WTC11 (cell line): ENCODE measurements at regions not wholly inside any gene's neighbourhood (a gene's known extent, or its start where the extent isn't known, plus 50 kb on each side); places are given as distances from the start of the nearest gene placed in this dataset.

Source experiments
- ATAC-seq: fragments of 200-7000 bp; cut with Tn5 transposase; 2 replicates; pipeline ENCODE4 v1.10.0; 2021; ENCODE audit warnings: mild to moderate bottlenecking, moderate library complexity
- CTCF ChIA-PET: fragments of 300-600 bp; sonication (Branson Sonifier 250); formaldehyde crosslinking; loops from one replicate; lab custom pipeline; 2021; ENCODE audit warnings: antibody characterized with exemption; lab: Charles Lee
- POLR2A ChIA-PET: fragments of 350-600 bp; sonication (Branson Sonifier 250); formaldehyde crosslinking; loops from one replicate; lab custom pipeline; 2021; ENCODE audit warnings: antibody characterized with exemption; lab: Charles Lee
- DNase-seq: peaks from one replicate; pipeline ENCODE4 v3.0.0; 2021; ENCODE audit warnings: low spot score
- H3K27ac Mint-ChIP-seq: 2 replicates; pipeline ENCODE4 v1.8.0; 2021; ENCODE audit warnings: mixed read lengths
- H3K27me3 Mint-ChIP-seq: 2 replicates; pipeline ENCODE4 v1.8.0; 2021; ENCODE audit warnings: low read depth, mild to moderate bottlenecking, moderate library complexity, mixed read lengths
- H3K36me3 Mint-ChIP-seq: 2 replicates; pipeline ENCODE4 v1.8.0; 2021; ENCODE audit warnings: mixed read lengths
- H3K4me1 Mint-ChIP-seq: 2 replicates; pipeline ENCODE4 v1.8.0; 2022; ENCODE audit warnings: mixed read lengths
- H3K4me3 Mint-ChIP-seq: 2 replicates; pipeline ENCODE4 v1.8.0; 2021; ENCODE audit warnings: mild to moderate bottlenecking, moderate library complexity, mixed read lengths
- H3K9me3 Mint-ChIP-seq: 2 replicates; pipeline ENCODE4 v1.8.0; 2021; ENCODE audit warnings: mixed read lengths
- ESRRA ChIP-seq: sonication (generic); formaldehyde crosslinking; IDR thresholded peaks from 2 replicates; pipeline ENCODE4 v1.8.1; 2022; ENCODE audit warnings: mild to moderate bottlenecking, missing genetic modification reagents, borderline replicate concordance
- ETV6 ChIP-seq: sonication (generic); formaldehyde crosslinking; IDR thresholded peaks from 2 replicates; pipeline ENCODE4 v1.8.1; 2022; ENCODE audit warnings: mild to moderate bottlenecking, missing genetic modification reagents
- FOXP1 ChIP-seq: sonication (generic); formaldehyde crosslinking; IDR thresholded peaks from 2 replicates; pipeline ENCODE4 v1.8.0; 2022; ENCODE audit warnings: missing genetic modification reagents, mild to moderate bottlenecking, moderate library complexity, borderline replicate concordance
- JAZF1 ChIP-seq: fragments of 250-450 bp; sonication (Bioruptor Pico); IDR thresholded peaks from 2 replicates; pipeline ENCODE4 v1.9.0; 2021; ENCODE audit warnings: moderate library complexity, mild to moderate bottlenecking, inconsistent platforms
- MXD4 ChIP-seq: fragments of 250-450 bp; sonication (Bioruptor Pico); IDR thresholded peaks from 2 replicates; pipeline ENCODE4 v1.8.0; 2021; ENCODE audit warnings: mild to moderate bottlenecking, moderate library complexity, borderline replicate concordance
- TEAD4 ChIP-seq: sonication (generic); formaldehyde crosslinking; IDR thresholded peaks from 2 replicates; pipeline ENCODE4 v1.8.0; 2022; ENCODE audit warnings: mild to moderate bottlenecking, missing genetic modification reagents
- ZBTB21 ChIP-seq: sonication (generic); formaldehyde crosslinking; IDR thresholded peaks from 2 replicates; pipeline ENCODE4 v1.8.1; 2023; ENCODE audit warnings: mild to moderate bottlenecking, missing genetic modification reagents, borderline replicate concordance
- ZBTB43 ChIP-seq: sonication (generic); formaldehyde crosslinking; IDR thresholded peaks from 2 replicates; pipeline ENCODE4 v1.8.1; 2023; ENCODE audit warnings: mild to moderate bottlenecking, missing genetic modification reagents
- ZNF138 ChIP-seq: sonication (generic); formaldehyde crosslinking; conservative IDR thresholded peaks from 2 replicates; pipeline ENCODE4 v1.8.1; 2022; ENCODE audit warnings: mild to moderate bottlenecking, moderate library complexity, missing genetic modification reagents
- ZNF232 ChIP-seq: sonication (generic); formaldehyde crosslinking; IDR thresholded peaks from 2 replicates; pipeline ENCODE4 v1.8.0; 2022; ENCODE audit warnings: mild to moderate bottlenecking, missing genetic modification reagents
- ZNF416 ChIP-seq: fragments of 250-450 bp; sonication (Bioruptor Pico); IDR thresholded peaks from 2 replicates; pipeline ENCODE4 v1.9.0; 2021; ENCODE audit warnings: mild to moderate bottlenecking, inconsistent platforms
- TF ChIP-seq, protein P1 (sequence below): sonication (generic); formaldehyde crosslinking; IDR thresholded peaks from 2 replicates; pipeline ENCODE4 v1.8.1; 2022; ENCODE audit warnings: low read depth, missing genetic modification reagents, borderline replicate concordance
- TF ChIP-seq, protein P2 (sequence below): sonication (generic); formaldehyde crosslinking; IDR thresholded peaks from 2 replicates; pipeline ENCODE4 v1.8.1; 2022; ENCODE audit warnings: low read depth, mild to moderate bottlenecking, moderate library complexity, missing genetic modification reagents, borderline replicate concordance
- TF ChIP-seq, protein P3 (sequence below): sonication (generic); formaldehyde crosslinking; IDR thresholded peaks from 2 replicates; pipeline ENCODE4 v1.8.1; 2023; ENCODE audit warnings: mild to moderate bottlenecking, missing genetic modification reagents
- TF ChIP-seq, protein P4 (sequence below): fragments of 250-450 bp; sonication (Bioruptor Pico); conservative IDR thresholded peaks from 2 replicates; pipeline ENCODE4 v1.9.0; 2021; ENCODE audit warnings: mild to moderate bottlenecking

- TF ChIP-seq MXD4 (CRISPR knock-in tag), result no peak
- no peak for TF ChIP-seq JAZF1 (CRISPR knock-in tag)
Observed at GRCh38 chr13:105974380-105974779, 561.1 kb downstream of the EFNB2 start (continued).

DNA sequence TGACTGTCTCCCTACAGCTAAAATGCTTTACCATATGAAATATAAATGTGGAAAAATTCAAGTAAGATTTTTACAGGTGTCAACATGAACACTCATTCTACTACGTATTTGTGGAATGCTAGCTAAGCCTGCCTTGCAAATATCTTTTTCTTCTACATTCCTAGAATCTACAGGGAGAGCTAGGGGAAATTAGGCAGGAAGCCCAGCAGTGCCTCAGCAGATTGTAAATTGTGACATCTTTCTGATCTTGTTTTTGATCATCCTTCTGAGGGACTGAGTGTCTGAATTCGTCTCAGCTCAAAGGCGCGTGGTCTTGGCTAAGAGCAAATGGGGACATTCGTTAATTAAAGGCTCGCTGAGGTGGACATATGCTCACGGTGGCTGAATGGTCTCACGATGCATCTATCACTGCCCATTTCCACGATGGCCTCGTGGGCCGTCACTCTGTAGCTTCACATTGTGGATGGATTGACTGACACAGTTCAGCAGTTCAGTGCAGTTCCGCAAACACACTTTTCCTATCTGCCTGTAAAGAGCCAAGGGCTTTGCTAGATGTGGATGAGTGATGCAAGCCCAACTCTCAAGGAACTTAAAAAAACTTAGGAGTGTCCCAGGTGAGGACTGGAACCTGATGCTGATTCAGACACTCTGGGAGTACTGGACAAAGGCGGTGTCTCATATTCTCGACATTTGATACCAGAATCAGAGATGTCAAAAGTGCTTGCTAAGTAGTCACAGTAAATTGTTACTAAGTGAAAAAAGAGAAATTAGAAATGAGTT lies 562.5 kb downstream of the EFNB2 start:
- ChIA-PET CTCF (interaction anchor here (0.6 to 1.0 kb wide), 2 partner anchors 9 to 32 kb away, joined by 3 to 4 read pairs; no protein-coding TSS in a partner anchor), POLR2A (no interaction called here)
- peaks cover 14% of the 10 kb centered on the region for H3K9me3 Mint-ChIP-seq
- H3K4me3 Mint-ChIP-seq, result no peak overlapping the region
- H3K27ac Mint-ChIP-seq, result peak overlapping the region; percentile 44; the same call in 1 of the 2 replicates
- no peak for ATAC-seq
- H3K27me3 Mint-ChIP-seq, result no peaks in the 10 kb centered on the region; the same call in 1 of the 2 replicates
- peaks cover 35% of the 10 kb centered on the region for H3K4me1 Mint-ChIP-seq
- no peak for DNase-seq
- TF ChIP-seq ZBTB43 (CRISPR knock-in tag), result no peak
- TF ChIP-seq, protein P1, sequence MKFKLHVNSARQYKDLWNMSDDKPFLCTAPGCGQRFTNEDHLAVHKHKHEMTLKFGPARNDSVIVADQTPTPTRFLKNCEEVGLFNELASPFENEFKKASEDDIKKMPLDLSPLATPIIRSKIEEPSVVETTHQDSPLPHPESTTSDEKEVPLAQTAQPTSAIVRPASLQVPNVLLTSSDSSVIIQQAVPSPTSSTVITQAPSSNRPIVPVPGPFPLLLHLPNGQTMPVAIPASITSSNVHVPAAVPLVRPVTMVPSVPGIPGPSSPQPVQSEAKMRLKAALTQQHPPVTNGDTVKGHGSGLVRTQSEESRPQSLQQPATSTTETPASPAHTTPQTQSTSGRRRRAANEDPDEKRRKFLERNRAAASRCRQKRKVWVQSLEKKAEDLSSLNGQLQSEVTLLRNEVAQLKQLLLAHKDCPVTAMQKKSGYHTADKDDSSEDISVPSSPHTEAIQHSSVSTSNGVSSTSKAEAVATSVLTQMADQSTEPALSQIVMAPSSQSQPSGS (CRISPR knock-in tag), result no peak
- TF ChIP-seq ZNF416 (CRISPR knock-in tag), result no peak
- TF ChIP-seq TEAD4, result no peak
- TF ChIP-seq, protein P2, sequence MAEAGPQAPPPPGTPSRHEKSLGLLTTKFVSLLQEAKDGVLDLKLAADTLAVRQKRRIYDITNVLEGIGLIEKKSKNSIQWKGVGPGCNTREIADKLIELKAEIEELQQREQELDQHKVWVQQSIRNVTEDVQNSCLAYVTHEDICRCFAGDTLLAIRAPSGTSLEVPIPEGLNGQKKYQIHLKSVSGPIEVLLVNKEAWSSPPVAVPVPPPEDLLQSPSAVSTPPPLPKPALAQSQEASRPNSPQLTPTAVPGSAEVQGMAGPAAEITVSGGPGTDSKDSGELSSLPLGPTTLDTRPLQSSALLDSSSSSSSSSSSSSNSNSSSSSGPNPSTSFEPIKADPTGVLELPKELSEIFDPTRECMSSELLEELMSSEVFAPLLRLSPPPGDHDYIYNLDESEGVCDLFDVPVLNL, result no peak
- no peak for TF ChIP-seq ZNF138 (CRISPR knock-in tag)
- TF ChIP-seq ZNF232 (CRISPR knock-in tag), result no peak
- peaks cover 3% of the 10 kb centered on the region; the same call in 1 of the 2 replicates for H3K36me3 Mint-ChIP-seq

- Mint-ChIP-seq H3K27ac (peak overlapping the region; percentile 63), H3K27me3 (no peaks in the 10 kb centered on the region; the same call in 1 of the 2 replicates), H3K36me3 (peaks cover under 1% of the 10 kb centered on the region; the same call in 1 of the 2 replicates), H3K4me1 (peaks cover 35% of the 10 kb centered on the region), H3K4me3 (no peak overlapping the region), H3K9me3 (peaks cover 10% of the 10 kb centered on the region)
- ChIA-PET POLR2A (interaction anchor here (0.7 kb wide), 1 partner anchor 153 kb away, joined by 4 read pairs; no protein-coding TSS in a partner anchor), CTCF (interaction anchor here (0.7 to 1.0 kb wide), 3 partner anchors 9 to 17 kb away, joined by 3 to 4 read pairs (median 3); no protein-coding TSS in a partner anchor)
- ATAC-seq, result no peak
- DNase-seq, result no peak
- TF ChIP-seq, protein P3, sequence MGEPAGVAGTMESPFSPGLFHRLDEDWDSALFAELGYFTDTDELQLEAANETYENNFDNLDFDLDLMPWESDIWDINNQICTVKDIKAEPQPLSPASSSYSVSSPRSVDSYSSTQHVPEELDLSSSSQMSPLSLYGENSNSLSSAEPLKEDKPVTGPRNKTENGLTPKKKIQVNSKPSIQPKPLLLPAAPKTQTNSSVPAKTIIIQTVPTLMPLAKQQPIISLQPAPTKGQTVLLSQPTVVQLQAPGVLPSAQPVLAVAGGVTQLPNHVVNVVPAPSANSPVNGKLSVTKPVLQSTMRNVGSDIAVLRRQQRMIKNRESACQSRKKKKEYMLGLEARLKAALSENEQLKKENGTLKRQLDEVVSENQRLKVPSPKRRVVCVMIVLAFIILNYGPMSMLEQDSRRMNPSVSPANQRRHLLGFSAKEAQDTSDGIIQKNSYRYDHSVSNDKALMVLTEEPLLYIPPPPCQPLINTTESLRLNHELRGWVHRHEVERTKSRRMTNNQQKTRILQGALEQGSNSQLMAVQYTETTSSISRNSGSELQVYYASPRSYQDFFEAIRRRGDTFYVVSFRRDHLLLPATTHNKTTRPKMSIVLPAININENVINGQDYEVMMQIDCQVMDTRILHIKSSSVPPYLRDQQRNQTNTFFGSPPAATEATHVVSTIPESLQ (CRISPR knock-in tag), result no peak
- TF ChIP-seq ETV6 (CRISPR knock-in tag), result no peak
- TF ChIP-seq ZBTB21 (CRISPR knock-in tag), result no peak
- TF ChIP-seq, protein P1 (CRISPR knock-in tag), result no peak
- no peak for TF ChIP-seq ESRRA (CRISPR knock-in tag)
- TF ChIP-seq, protein P4, sequence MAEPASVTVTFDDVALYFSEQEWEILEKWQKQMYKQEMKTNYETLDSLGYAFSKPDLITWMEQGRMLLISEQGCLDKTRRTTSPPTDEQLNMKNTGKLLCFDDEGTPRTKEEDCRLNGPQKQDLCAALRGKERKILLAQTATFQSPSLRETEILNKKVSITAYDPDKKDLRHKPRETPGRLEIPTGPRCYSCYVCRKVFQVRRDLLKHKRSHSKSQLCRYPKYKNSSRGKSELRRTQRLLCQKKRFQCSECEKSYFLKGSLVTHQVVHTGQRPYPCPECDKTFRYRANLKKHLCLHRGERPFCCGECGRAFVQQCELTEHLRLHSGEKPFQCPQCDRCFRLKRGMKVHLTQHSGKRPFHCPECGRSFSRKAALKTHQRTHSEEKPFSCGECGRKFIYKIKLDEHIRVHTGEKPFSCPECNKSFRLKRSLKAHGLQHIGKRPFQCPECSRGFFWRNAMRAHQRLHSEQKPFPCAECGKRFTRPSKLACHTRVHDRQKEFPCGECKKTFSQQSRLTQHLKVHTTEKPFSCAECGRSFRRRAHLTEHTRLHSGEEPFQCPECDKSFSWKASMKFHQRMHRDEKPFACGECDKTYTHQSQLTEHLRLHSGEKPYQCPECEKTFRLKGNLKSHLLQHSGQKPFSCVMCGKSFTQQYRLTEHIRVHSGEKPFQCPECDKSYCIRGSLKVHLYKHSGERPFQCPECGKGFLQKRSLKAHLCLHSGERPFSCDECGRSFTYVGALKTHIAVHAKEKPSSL, result no peak
- no peak for TF ChIP-seq FOXP1 (CRISPR knock-in tag)
Observed at GRCh38 chr13:105972306-105972721, 563.1 kb downstream of the EFNB2 start.
